ENCODE measurements at regions not wholly inside any gene's neighbourhood (a gene's known extent, or its start where the extent isn't known, plus 50 kb on each side); places are given as distances from the start of the nearest gene placed in this dataset.

- no peak overlapping the region for H3K9ac ChIP-seq (ENCODE audit: insufficient read depth in 1 of 2, low read length in 2 of 2)
- DNase-seq (no peak), ATAC-seq (ENCODE audit: insufficient read depth, low FRiP score) (no peak)
- no peaks in the 10 kb centered on the region for H3K27me3 ChIP-seq (ENCODE audit: control insufficient read depth in 3 of 3, insufficient read depth in 3 of 3, low read length in 2 of 3)
- H3K27ac ChIP-seq (ENCODE audit: low read depth in 1 of 2, low read length in 1 of 2) = no peak overlapping the region
- no peaks in the 10 kb centered on the region for H3K4me1 ChIP-seq (ENCODE audit: control insufficient read depth in 5 of 5, insufficient read depth in 5 of 5, low read length in 5 of 5)
- no peaks in the 10 kb centered on the region for H3K36me3 ChIP-seq (ENCODE audit: control insufficient read depth in 4 of 4, insufficient read depth in 4 of 4, low read length in 4 of 4)
- WGBS, 2 donors = 68 to 80% methylated on average over 2 of the region's 2 CpGs
- no peak overlapping the region for H3K4me3 ChIP-seq
- peaks cover 0 to 2% (median 0%) of the 10 kb centered on the region in 4 donors for H3K9me3 ChIP-seq (ENCODE audit: control insufficient read depth in 4 of 4, insufficient read depth in 3 of 4, low read length in 3 of 4)
- no peak for TF ChIP-seq CTCF (IDR thresholded peaks at IDR 0.05; ENCODE audit: control extremely low read depth, extremely low read depth)
These were observed 275.4 kb upstream of the RGMB start for GRCh38 chr5:98498028-98498427.

- H3K4me1 ChIP-seq (ENCODE audit: control insufficient read depth in 5 of 5, insufficient read depth in 5 of 5, low read length in 5 of 5) = no peaks in the 10 kb centered on the region
- no peaks in the 10 kb centered on the region for H3K27me3 ChIP-seq (ENCODE audit: control insufficient read depth in 3 of 3, insufficient read depth in 3 of 3, low read length in 2 of 3)
- no peak overlapping the region for H3K27ac ChIP-seq (ENCODE audit: low read depth in 1 of 2, low read length in 1 of 2)
- WGBS, 2 donors = 56 to 60% methylated on average over 1 of the region's 1 CpG
- DNase-seq (no peak), ATAC-seq (ENCODE audit: insufficient read depth, low FRiP score) (no peak)
- no peak overlapping the region for H3K9ac ChIP-seq (ENCODE audit: insufficient read depth in 1 of 2, low read length in 2 of 2)
- no peak for TF ChIP-seq CTCF (IDR thresholded peaks at IDR 0.05; ENCODE audit: control extremely low read depth, extremely low read depth)
- no peak overlapping the region for H3K4me3 ChIP-seq
- no peaks in the 10 kb centered on the region for H3K9me3 ChIP-seq (ENCODE audit: control insufficient read depth in 4 of 4, insufficient read depth in 3 of 4, low read length in 3 of 4)
- no peaks in the 10 kb centered on the region for H3K36me3 ChIP-seq (ENCODE audit: control insufficient read depth in 4 of 4, insufficient read depth in 4 of 4, low read length in 4 of 4)
These were observed 273.6 kb upstream of the RGMB start for GRCh38 chr5:98499892-98500291.

GRCh38 chr5:98500811-98501210 is 272.7 kb upstream of the RGMB start:
- Histone ChIP-seq H3K36me3 (ENCODE audit: control insufficient read depth in 4 of 4, insufficient read depth in 4 of 4, low read length in 4 of 4) (no peaks in the 10 kb centered on the region), H3K4me1 (ENCODE audit: control insufficient read depth in 5 of 5, insufficient read depth in 5 of 5, low read length in 5 of 5) (no peaks in the 10 kb centered on the region), H3K4me3 (no peak overlapping the region), H3K9ac (ENCODE audit: insufficient read depth in 1 of 2, low read length in 2 of 2) (no peak overlapping the region), H3K27me3 (ENCODE audit: control insufficient read depth in 3 of 3, insufficient read depth in 3 of 3, low read length in 2 of 3) (no peaks in the 10 kb centered on the region), H3K9me3 (ENCODE audit: control insufficient read depth in 4 of 4, insufficient read depth in 3 of 4, low read length in 3 of 4) (no peaks in the 10 kb centered on the region), H3K27ac (ENCODE audit: low read depth in 1 of 2, low read length in 1 of 2) (no peak overlapping the region)
- 84 to 87% methylated on average over 3 of the region's 3 CpGs for WGBS, 2 donors
- no peak for DNase-seq
- ATAC-seq (ENCODE audit: insufficient read depth, low FRiP score) = no peak
- TF ChIP-seq CTCF (IDR thresholded peaks at IDR 0.05; ENCODE audit: control extremely low read depth, extremely low read depth) = no peak

GRCh38 chr5:98503616-98504015 is 269.8 kb upstream of the RGMB start:
- Histone ChIP-seq H3K4me3 (no peak overlapping the region), H3K36me3 (ENCODE audit: control insufficient read depth in 4 of 4, insufficient read depth in 4 of 4, low read length in 4 of 4) (no peaks in the 10 kb centered on the region), H3K9me3 (ENCODE audit: control insufficient read depth in 4 of 4, insufficient read depth in 3 of 4, low read length in 3 of 4) (no peaks in the 10 kb centered on the region), H3K9ac (ENCODE audit: insufficient read depth in 1 of 2, low read length in 2 of 2) (no peak overlapping the region), H3K27ac (ENCODE audit: low read depth in 1 of 2, low read length in 1 of 2) (no peak overlapping the region), H3K4me1 (ENCODE audit: control insufficient read depth in 5 of 5, insufficient read depth in 5 of 5, low read length in 5 of 5) (no peaks in the 10 kb centered on the region), H3K27me3 (ENCODE audit: control insufficient read depth in 3 of 3, insufficient read depth in 3 of 3, low read length in 2 of 3) (no peaks in the 10 kb centered on the region)
- TF ChIP-seq CTCF (IDR thresholded peaks at IDR 0.05; ENCODE audit: control extremely low read depth, extremely low read depth) = no peak
- WGBS, 2 donors = 65 to 73% methylated on average over 2 of the region's 2 CpGs
- DNase-seq (no peak), ATAC-seq (ENCODE audit: insufficient read depth, low FRiP score) (no peak)

Measured in lung (tissue), 11 donors.